ENCODE measurements at regions not wholly inside any gene's neighbourhood (a gene's known extent, or its start where the extent isn't known, plus 50 kb on each side); places are given as distances from the start of the nearest gene placed in this dataset. TPM values are rescaled to one million over a fixed set of nuclear protein-coding genes. Genes with fewer than 3 reads are reported as not detected.

DNA sequence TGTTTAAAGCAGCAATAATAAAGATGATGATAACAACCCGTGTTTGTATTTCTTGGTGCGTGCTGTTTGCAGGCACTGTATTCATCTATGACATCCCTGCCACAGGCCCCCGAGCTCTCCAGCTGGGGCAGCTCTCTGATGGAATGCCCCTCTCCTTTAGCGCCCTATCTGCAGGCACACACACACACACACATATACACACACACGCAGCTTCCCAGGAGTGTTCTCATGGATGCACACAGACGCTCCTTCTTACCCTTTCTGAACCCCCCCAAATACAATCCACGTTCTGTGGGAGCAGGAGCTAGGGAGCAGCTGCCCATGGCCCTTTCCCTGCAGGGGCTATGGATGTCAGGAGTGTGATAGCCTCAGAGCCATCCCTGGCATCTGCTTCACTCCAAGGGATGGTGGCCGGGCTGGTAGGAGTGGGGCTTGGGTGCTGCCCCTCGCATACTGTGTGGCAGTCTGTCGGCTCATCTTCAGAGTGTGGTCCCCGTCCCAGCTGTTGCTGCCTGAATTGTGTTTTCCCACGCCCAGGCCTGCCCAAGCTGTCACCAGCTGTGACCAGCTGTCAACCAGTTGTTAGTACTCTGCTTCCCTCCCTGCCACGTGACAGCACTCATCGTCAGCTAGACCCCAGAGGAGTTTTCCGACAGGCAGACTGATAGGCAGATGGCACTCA is 50.8 kb upstream of the MYCN start:
- no peak for TF ChIP-seq POLR2A (IDR thresholded peaks at IDR 0.05)
- TF ChIP-seq, protein P1, sequence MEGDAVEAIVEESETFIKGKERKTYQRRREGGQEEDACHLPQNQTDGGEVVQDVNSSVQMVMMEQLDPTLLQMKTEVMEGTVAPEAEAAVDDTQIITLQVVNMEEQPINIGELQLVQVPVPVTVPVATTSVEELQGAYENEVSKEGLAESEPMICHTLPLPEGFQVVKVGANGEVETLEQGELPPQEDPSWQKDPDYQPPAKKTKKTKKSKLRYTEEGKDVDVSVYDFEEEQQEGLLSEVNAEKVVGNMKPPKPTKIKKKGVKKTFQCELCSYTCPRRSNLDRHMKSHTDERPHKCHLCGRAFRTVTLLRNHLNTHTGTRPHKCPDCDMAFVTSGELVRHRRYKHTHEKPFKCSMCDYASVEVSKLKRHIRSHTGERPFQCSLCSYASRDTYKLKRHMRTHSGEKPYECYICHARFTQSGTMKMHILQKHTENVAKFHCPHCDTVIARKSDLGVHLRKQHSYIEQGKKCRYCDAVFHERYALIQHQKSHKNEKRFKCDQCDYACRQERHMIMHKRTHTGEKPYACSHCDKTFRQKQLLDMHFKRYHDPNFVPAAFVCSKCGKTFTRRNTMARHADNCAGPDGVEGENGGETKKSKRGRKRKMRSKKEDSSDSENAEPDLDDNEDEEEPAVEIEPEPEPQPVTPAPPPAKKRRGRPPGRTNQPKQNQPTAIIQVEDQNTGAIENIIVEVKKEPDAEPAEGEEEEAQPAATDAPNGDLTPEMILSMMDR (IDR thresholded peaks at IDR 0.05) = no peak
- no peaks in the 10 kb centered on the region for H3K36me3 ChIP-seq
- H3K4me3 ChIP-seq (replicated peaks in 1 of 3) = no peak overlapping the region
- WGBS, 2 donors = 77 to 90% methylated on average over 10 to 14 of the region's 15 CpGs
- H3K27ac ChIP-seq = no peak overlapping the region
- peaks cover 5 to 14% of the 10 kb centered on the region in 2 donors for H3K4me1 ChIP-seq
- no peaks in the 10 kb centered on the region for H3K9me3 ChIP-seq
- no peak for DNase-seq
- H3K27me3 ChIP-seq = no peaks in the 10 kb centered on the region
- intact Hi-C loops (cut with DNase I) = no loop called here

DNA sequence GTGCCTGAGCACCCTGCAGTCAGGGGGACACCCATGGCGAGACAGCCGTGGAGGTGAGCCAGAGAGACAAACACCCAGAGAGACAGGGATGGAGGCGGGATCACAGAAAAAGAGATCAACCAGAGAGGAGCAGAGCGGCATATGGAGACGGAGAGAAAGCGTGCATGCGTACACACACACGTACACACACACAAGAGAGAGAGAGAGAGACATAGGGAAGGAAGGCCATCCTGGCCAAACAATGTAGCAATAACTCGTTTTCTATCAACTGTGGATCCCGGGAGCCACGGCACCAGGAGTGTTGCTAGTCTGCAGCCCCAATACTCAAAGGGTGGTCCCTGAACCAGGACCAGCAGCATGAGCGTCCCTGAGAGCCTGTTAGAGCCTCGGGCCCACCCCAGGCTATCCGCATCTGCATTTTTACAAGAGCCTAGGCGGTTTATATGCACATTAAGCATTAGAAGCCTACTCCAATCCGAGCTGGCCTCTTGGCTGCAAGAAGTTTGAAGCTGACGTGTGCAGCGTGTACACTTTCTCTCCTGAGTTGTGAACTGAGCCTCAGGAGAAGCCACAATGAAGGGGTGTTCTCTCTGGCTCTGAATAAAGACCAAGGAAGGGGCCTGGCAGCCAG is 50.1 kb upstream of the MYCN start:
- WGBS, 2 donors = 89 to 90% methylated on average over 17 to 18 of the region's 18 CpGs
- intact Hi-C loops (cut with DNase I) = no loop called here
- Histone ChIP-seq H3K4me1 (peaks cover 5 to 14% of the 10 kb centered on the region in 2 donors), H3K27ac (no peak overlapping the region), H3K27me3 (no peaks in the 10 kb centered on the region), H3K9me3 (no peaks in the 10 kb centered on the region), H3K4me3 (replicated peaks in 1 of 3) (no peak overlapping the region), H3K36me3 (no peaks in the 10 kb centered on the region)
- no peak for DNase-seq
- TF ChIP-seq, protein P1 (IDR thresholded peaks at IDR 0.05) = no peak
- no peak for TF ChIP-seq POLR2A (IDR thresholded peaks at IDR 0.05)

Small RNAs in the stretch of these regions (small RNA-seq; reads per million reads assigned to genes)
- not detected for gene RNU5E-7P

Measured in thyroid gland (tissue), 4 donors.